PC-3 (cell line): ENCODE measurements at regions not wholly inside any gene's neighbourhood (a gene's known extent, or its start where the extent isn't known, plus 50 kb on each side); places are given as distances from the start of the nearest gene placed in this dataset.

Experiments used
- EZH2 ChIP-seq: fragments of 300-600 bp; sonication (generic); IDR thresholded peaks from one replicate; pipeline ENCODE4 v1.6.1; 2017; ENCODE audit warnings: antibody characterized with exemption, mild to moderate bottlenecking, low read length; ENCODE audit not compliant: unreplicated experiment
- EZH2phosphoT487 ChIP-seq: fragments of 300-600 bp; sonication (generic); IDR thresholded peaks from 2 replicates; pipeline ENCODE4 v1.6.1; 2018; ENCODE audit warnings: mild to moderate bottlenecking, antibody characterized with exemption, low read length, borderline replicate concordance
- TF ChIP-seq, protein P1 (sequence below): fragments of 300-600 bp; sonication (generic); conservative IDR thresholded peaks from 2 replicates; pipeline ENCODE4 v1.5.1; 2017; ENCODE audit warnings: antibody characterized with exemption, low read depth, mild to moderate bottlenecking, low read length

DNA sequence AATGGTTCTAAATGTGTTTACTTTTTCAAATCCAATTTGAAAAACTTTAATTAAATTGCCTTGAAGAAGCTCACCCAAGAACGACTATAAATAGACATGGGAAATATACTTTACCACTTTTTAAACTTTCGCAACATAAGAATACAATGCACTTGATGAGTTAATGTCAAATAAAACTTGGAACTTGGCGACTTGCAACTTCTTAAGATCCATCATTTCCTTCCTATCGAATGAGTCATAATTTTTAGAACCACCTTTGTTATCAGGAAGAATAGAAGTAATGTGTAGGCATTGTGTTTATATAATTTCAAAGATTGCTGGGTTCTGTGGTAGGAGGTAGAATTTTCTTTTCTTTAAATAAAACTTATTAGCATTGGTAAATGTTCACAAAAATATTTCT, 1417.4 kb upstream of the FLRT2 start:
- TF ChIP-seq, protein P1, sequence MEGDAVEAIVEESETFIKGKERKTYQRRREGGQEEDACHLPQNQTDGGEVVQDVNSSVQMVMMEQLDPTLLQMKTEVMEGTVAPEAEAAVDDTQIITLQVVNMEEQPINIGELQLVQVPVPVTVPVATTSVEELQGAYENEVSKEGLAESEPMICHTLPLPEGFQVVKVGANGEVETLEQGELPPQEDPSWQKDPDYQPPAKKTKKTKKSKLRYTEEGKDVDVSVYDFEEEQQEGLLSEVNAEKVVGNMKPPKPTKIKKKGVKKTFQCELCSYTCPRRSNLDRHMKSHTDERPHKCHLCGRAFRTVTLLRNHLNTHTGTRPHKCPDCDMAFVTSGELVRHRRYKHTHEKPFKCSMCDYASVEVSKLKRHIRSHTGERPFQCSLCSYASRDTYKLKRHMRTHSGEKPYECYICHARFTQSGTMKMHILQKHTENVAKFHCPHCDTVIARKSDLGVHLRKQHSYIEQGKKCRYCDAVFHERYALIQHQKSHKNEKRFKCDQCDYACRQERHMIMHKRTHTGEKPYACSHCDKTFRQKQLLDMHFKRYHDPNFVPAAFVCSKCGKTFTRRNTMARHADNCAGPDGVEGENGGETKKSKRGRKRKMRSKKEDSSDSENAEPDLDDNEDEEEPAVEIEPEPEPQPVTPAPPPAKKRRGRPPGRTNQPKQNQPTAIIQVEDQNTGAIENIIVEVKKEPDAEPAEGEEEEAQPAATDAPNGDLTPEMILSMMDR = no peak
- TF ChIP-seq EZH2phosphoT487 (no peak), EZH2 (no peak)
